Heart left ventricle (tissue), 16 donors: ENCODE measurements at regions not wholly inside any gene's neighbourhood (a gene's known extent, or its start where the extent isn't known, plus 50 kb on each side); places are given as distances from the start of the nearest gene placed in this dataset.

Experiments
- ATAC-seq, 4 donors: fragments of 200-7000 bp; cut with Tn5 transposase; one replicate each; pipeline ENCODE4 v1.9.1; 2020 to 2022; ENCODE audit warnings: moderate library complexity in 4 of 4, mild to moderate bottlenecking in 3 of 4, moderate number of reproducible peaks in 1 of 4
- DNase-seq, 5 donors: peaks; one replicate each; pipeline ENCODE4 v3.0.0-alpha.2; 2020
- H3K27ac ChIP-seq, 12 donors: fragments of 200-600 bp; sonication (generic) in 4 of 12; one replicate each; pipeline versions ENCODE4 v1.5.0 to v1.8.0; 2016 to 2022; ENCODE audit warnings: mild to moderate bottlenecking in 2 of 12
- H3K27me3 ChIP-seq, 9 donors: fragments of 200-600 bp; sonication (generic) in 2 of 9; one replicate each; pipeline versions ENCODE4 v1.5.1 to v1.8.0; 2016 to 2022; ENCODE audit warnings: mild to moderate bottlenecking in 3 of 9
- H3K36me3 ChIP-seq, 9 donors: fragments of 200-600 bp; sonication (generic) in 2 of 9; one replicate each; pipeline versions ENCODE4 v1.5.0 to v1.8.0; 2018 to 2022; ENCODE audit warnings: mild to moderate bottlenecking in 2 of 9
- H3K4me1 ChIP-seq, 12 donors: fragments of 200-600 bp; sonication (generic) in 4 of 12; one replicate each; pipeline versions ENCODE4 v1.5.0 to v1.8.0; 2016 to 2022; ENCODE audit warnings: mild to moderate bottlenecking in 3 of 12
- H3K4me3 ChIP-seq, 12 donors: fragments of 200-600 bp; sonication (generic) in 4 of 12; one replicate each; pipeline versions ENCODE4 v1.5.0 to v1.8.0; 2017 to 2022; ENCODE audit warnings: mild to moderate bottlenecking in 9 of 12, moderate library complexity in 4 of 12
- H3K9me3 ChIP-seq, 12 donors: fragments of 200-600 bp; sonication (generic) in 4 of 12; one replicate each; pipeline versions ENCODE4 v1.5.0 to v1.8.0; 2016 to 2022; ENCODE audit warnings: mild to moderate bottlenecking in 1 of 12
- POLR2A ChIP-seq, 2 donors: fragments of 450-650 bp; IDR thresholded peaks; one replicate each; pipeline ENCODE4 v1.6.1; 2017; ENCODE audit warnings: antibody characterized with exemption in 2 of 2, mild to moderate bottlenecking in 2 of 2, moderate library complexity in 2 of 2
- whole genome bisulfite sequencing, 4 donors: extraction: QIAGEN DNeasy Blood & Tissue Kit in 2 of 4; methylation state at CpG; one replicate each; pipeline versions ENCODE4 v1.1.5 to v1.1.7; 2013 to 2018; 5-methylcytosine and 5-hydroxymethylcytosine counted together
- intact Hi-C, 10 donors: fragments of 100-400 bp; cut with DNase I; formaldehyde crosslinking; loops; one replicate each; pipeline versions ENCODE4 v1.11.1 to v1.14.2; 2022
- TF ChIP-seq, protein P1 (sequence below), 12 donors: fragments of 200-600 bp; sonication (generic) in 4 of 12; IDR thresholded peaks; one replicate each; pipeline versions ENCODE4 v1.5.0 to v1.8.0; 2018 to 2022; ENCODE audit warnings: antibody characterized with exemption in 12 of 12, mild to moderate bottlenecking in 5 of 12
- donor health status: ischemic (EF 13 %, LVEDD 7.1; RV severe dilation, severe dysfunction).
- donor health status: healthy with polysubstance abuse.
- donor health status: DM: no; HTN: yes; CAD: no.
- donor health status: DM: no; HTN: no; CAD: no.
- donor health status: ischemic (EF 25% LVEDD 6.9; RV normal size, moderate dysfunction).
- donor health status: ischemic (EF 25% LVEDD 5.7; RV mildly dilated, moderate dysfunction).
- donor health status: healthy.
- donor health status: DM: yes; HTN: yes; CAD: no.
- donor health status: ischemic (EF 35%, LVEDD 5.7; RV mildly dilated, moderate dysfunction).
- donor health status: nonischemic (EF 11% LVEDD 7.7; RV severe dilation, severe dysfunction).
- donor health status: DM: yes; HTN: yes; CAD: no.
- donor health status: PGD.
- donor health status: ischemic (EF 29% LVEDD 5.4; RV normal size, mild dysfunction).
- donor health status: nonischemic (EF 23%, LVEDD 6.1; RV moderate dilation, normal function).

DNA sequence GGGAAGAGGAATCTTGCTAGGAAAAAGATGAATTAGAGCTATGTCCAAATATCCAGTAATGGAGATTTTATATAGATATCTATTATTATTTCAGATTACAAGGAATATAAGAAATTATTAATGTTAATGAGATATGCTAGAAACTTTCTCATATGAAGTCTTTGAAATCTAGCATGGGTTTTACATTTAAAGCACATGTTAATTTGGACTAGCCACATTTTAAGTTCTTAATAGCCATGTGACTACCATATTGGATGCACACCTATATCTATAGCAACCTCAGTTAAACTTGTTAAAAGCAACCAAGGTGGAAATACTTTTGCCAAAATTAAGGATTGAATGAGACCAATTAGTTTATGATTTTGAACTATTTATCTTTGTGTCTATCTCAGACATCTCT, 86.7 kb upstream of the CNTNAP4 start:
- no peak for DNase-seq
- Histone ChIP-seq H3K4me1 (no peaks in the 10 kb centered on the region), H3K4me3 (no peak overlapping the region), H3K9me3 (peaks cover 0 to 28% (median 8%) of the 10 kb centered on the region in 12 donors), H3K27me3 (no peaks in the 10 kb centered on the region), H3K27ac (no peak overlapping the region), H3K36me3 (no peaks in the 10 kb centered on the region)
- TF ChIP-seq, protein P1, sequence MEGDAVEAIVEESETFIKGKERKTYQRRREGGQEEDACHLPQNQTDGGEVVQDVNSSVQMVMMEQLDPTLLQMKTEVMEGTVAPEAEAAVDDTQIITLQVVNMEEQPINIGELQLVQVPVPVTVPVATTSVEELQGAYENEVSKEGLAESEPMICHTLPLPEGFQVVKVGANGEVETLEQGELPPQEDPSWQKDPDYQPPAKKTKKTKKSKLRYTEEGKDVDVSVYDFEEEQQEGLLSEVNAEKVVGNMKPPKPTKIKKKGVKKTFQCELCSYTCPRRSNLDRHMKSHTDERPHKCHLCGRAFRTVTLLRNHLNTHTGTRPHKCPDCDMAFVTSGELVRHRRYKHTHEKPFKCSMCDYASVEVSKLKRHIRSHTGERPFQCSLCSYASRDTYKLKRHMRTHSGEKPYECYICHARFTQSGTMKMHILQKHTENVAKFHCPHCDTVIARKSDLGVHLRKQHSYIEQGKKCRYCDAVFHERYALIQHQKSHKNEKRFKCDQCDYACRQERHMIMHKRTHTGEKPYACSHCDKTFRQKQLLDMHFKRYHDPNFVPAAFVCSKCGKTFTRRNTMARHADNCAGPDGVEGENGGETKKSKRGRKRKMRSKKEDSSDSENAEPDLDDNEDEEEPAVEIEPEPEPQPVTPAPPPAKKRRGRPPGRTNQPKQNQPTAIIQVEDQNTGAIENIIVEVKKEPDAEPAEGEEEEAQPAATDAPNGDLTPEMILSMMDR (IDR thresholded peaks at IDR 0.05) = no peak
- TF ChIP-seq POLR2A (IDR thresholded peaks at IDR 0.05) = no peak
- intact Hi-C loops = no loop called here
- ATAC-seq = no peak

DNA sequence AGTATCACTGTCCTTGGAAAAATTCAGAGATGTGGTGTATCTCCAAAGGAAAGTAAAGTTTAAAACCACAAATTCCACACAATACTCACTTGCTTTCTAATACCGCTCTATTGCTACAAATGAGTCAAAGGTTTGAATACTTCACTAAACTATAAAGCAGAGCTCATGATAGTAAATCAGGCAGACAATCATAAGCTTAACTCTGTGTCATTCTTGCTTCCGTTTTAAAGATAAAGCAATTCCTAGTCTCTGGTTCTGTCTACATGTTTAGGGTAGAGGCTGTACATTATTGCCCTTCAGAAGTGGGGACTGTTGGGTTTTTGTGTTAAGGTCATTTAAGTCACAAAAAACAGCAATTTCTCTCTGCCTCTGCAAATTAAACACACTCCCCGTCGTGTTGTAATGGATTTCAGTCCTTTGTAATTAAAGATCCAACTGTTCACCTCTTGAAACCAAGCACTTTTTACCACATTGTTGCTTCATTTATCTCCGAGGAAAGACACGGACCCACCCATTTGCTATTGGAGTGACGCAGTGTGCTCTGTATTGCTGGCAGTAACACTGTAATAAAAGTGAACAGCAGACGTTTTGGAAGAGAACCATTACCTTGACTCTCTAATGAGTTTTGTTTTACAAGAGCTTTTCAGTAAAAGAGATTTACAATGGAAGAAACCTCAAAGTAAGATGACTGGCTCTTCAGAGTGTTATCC, 83.1 kb upstream of the CNTNAP4 start:
- Histone ChIP-seq H3K36me3 (no peaks in the 10 kb centered on the region), H3K9me3 (no peaks in the 10 kb centered on the region), H3K27ac (no peak overlapping the region), H3K4me3 (no peak overlapping the region), H3K4me1 (no peaks in the 10 kb centered on the region), H3K27me3 (no peaks in the 10 kb centered on the region)
- TF ChIP-seq, protein P1 (IDR thresholded peaks at IDR 0.05) = no peak
- no peak for TF ChIP-seq POLR2A (IDR thresholded peaks at IDR 0.05)
- DNase-seq = no peak
- 53 to 64% (median 56%) methylated on average over 8 of the region's 8 CpGs for WGBS, 4 donors
- no peak for ATAC-seq
- intact Hi-C loops = no loop called here

DNA sequence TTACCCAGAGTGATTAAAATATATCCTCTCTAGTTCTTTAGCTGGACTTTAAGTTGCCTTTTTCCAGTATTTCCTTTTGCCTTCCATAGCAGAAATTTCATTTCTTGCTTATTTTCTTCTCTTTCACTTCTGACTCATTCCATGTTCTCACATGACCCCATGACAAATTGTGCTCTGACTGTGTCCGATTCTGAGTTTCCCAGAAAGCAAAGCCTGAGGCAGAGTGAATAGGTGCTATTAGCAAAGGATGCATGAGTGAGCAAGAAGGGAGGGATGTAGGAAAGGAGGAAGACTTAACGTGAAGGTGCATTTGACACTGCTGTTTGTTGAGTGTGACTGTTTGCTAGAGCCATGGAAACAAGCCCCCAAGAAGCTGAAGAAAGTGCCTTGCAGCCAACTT, 82.6 kb upstream of the CNTNAP4 start:
- no peak for DNase-seq
- Histone ChIP-seq H3K4me3 (no peak overlapping the region), H3K27me3 (no peaks in the 10 kb centered on the region), H3K4me1 (no peaks in the 10 kb centered on the region), H3K9me3 (no peaks in the 10 kb centered on the region), H3K27ac (no peak overlapping the region), H3K36me3 (no peaks in the 10 kb centered on the region)
- ATAC-seq = no peak
- intact Hi-C loops = no loop called here
- WGBS, 4 donors = 33 to 46% (median 41%) methylated on average over 2 of the region's 2 CpGs
- TF ChIP-seq POLR2A (IDR thresholded peaks at IDR 0.05) = no peak
- TF ChIP-seq, protein P1 (IDR thresholded peaks at IDR 0.05) = no peak

DNA sequence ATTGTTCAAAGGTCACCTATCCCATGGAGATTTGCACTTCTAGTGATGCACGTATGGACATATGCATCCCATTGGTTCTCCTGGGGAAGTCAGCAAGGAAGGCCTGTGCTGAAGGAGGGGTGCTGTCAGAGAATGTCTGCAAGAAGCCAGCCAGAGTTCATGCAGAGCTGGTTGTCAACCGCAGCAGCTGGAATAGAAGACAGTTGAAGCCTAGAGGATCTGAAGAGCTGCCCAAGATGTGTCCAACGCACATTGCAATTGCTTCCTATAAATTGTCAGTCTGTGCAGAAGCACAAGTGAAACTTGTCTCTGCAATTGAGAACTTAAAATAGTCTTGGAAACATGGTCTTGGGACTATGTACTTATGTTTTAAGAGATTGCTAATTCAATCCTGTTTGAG, 82.1 kb upstream of the CNTNAP4 start:
- intact Hi-C loops = no loop called here
- TF ChIP-seq, protein P1 (IDR thresholded peaks at IDR 0.05) = no peak
- no peak for TF ChIP-seq POLR2A (IDR thresholded peaks at IDR 0.05)
- DNase-seq (no peak), ATAC-seq (no peak)
- Histone ChIP-seq H3K27ac (no peak overlapping the region), H3K4me1 (no peaks in the 10 kb centered on the region), H3K36me3 (no peaks in the 10 kb centered on the region), H3K27me3 (no peaks in the 10 kb centered on the region), H3K9me3 (no peaks in the 10 kb centered on the region), H3K4me3 (no peak overlapping the region)
- 50 to 72% (median 71%) methylated on average over 3 of the region's 3 CpGs for WGBS, 4 donors
